C4-2B (cell line): ENCODE measurements at regions not wholly inside any gene's neighbourhood (a gene's known extent, or its start where the extent isn't known, plus 50 kb on each side); places are given as distances from the start of the nearest gene placed in this dataset.

ENCODE experiments used
- H3K27ac ChIP-seq: fragments of 450-650 bp; 2 replicates; pipeline ENCODE4 v1.5.1; 2017
- CTCF ChIP-seq: fragments of 450-650 bp; conservative IDR thresholded peaks from 2 replicates; pipeline ENCODE4 v1.5.1; 2017; ENCODE audit warnings: mild to moderate bottlenecking
- ZFX ChIP-seq: fragments of 450-650 bp; IDR thresholded peaks from 2 replicates; pipeline ENCODE4 v1.6.1; 2017

- TF ChIP-seq ZFX (no peak), CTCF (no peak)
- H3K27ac ChIP-seq, result no peak overlapping the region
Observed at GRCh38 chr14:71382315-71382714, 475.1 kb downstream of the PCNX1 start.

GRCh38 chr14:71383510-71383909, 476.3 kb downstream of the PCNX1 start:
- H3K27ac ChIP-seq, result no peak overlapping the region
- TF ChIP-seq ZFX, result no peak

GRCh38 chr14:71384007-71384845, 477.0 kb downstream of the PCNX1 start:
- TF ChIP-seq ZFX, result no peak
- no peak overlapping the region for H3K27ac ChIP-seq

GRCh38 chr14:71387753-71388152, 480.5 kb downstream of the PCNX1 start:
- no peak overlapping the region for H3K27ac ChIP-seq
- TF ChIP-seq ZFX, result no peak
- TF ChIP-seq CTCF, result no peak

GRCh38 chr14:71388336-71388735, 481.1 kb downstream of the PCNX1 start:
- no peak overlapping the region for H3K27ac ChIP-seq
- no peak for TF ChIP-seq CTCF
- TF ChIP-seq ZFX, result no peak

GRCh38 chr14:71388862-71389261, 481.6 kb downstream of the PCNX1 start:
- no peak overlapping the region for H3K27ac ChIP-seq
- TF ChIP-seq CTCF, result no peak
- TF ChIP-seq ZFX, result no peak

GRCh38 chr14:71394386-71394785, 487.1 kb downstream of the PCNX1 start:
- H3K27ac ChIP-seq, result no peak overlapping the region

GRCh38 chr14:71395151-71395604, 487.9 kb downstream of the PCNX1 start:
- H3K27ac ChIP-seq, result no peak overlapping the region
- TF ChIP-seq ZFX, result no peak
- TF ChIP-seq CTCF, result no peak

More at GRCh38 chr14:71394386-71394785, 487.1 kb downstream of the PCNX1 start:
- TF ChIP-seq ZFX (no peak), CTCF (no peak)
